ENCODE measurements at regions not wholly inside any gene's neighbourhood (a gene's known extent, or its start where the extent isn't known, plus 50 kb on each side); places are given as distances from the start of the nearest gene placed in this dataset.

GRCh38 chr2:19809206-19809605 is 92.6 kb downstream of the TTC32 start:
- H3K36me3 ChIP-seq = no peaks in the 10 kb centered on the region
- H3K9me3 ChIP-seq = no peaks in the 10 kb centered on the region
- H3K27ac ChIP-seq = no peak overlapping the region
- ATAC-seq = no peak
- intact Hi-C loops (cut with DNase I) = no loop called here
- DNase-seq = no peak
- TF ChIP-seq, protein P1, sequence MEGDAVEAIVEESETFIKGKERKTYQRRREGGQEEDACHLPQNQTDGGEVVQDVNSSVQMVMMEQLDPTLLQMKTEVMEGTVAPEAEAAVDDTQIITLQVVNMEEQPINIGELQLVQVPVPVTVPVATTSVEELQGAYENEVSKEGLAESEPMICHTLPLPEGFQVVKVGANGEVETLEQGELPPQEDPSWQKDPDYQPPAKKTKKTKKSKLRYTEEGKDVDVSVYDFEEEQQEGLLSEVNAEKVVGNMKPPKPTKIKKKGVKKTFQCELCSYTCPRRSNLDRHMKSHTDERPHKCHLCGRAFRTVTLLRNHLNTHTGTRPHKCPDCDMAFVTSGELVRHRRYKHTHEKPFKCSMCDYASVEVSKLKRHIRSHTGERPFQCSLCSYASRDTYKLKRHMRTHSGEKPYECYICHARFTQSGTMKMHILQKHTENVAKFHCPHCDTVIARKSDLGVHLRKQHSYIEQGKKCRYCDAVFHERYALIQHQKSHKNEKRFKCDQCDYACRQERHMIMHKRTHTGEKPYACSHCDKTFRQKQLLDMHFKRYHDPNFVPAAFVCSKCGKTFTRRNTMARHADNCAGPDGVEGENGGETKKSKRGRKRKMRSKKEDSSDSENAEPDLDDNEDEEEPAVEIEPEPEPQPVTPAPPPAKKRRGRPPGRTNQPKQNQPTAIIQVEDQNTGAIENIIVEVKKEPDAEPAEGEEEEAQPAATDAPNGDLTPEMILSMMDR (IDR thresholded peaks at IDR 0.05) = no peak
- no peak for TF ChIP-seq POLR2A (IDR thresholded peaks at IDR 0.05)
- 80% methylated on average over 6 of the region's 7 CpGs for WGBS (ENCODE audit: insufficient coverage, low coverage, low lambda C conversion rate, missing lambda C conversion rate)
- no peaks in the 10 kb centered on the region for H3K27me3 ChIP-seq
- H3K4me1 ChIP-seq = no peaks in the 10 kb centered on the region
- H3K4me3 ChIP-seq = no peak overlapping the region

GRCh38 chr2:19807866-19808265 is 93.9 kb downstream of the TTC32 start:
- Histone ChIP-seq H3K9me3 (no peaks in the 10 kb centered on the region), H3K27me3 (no peaks in the 10 kb centered on the region), H3K4me1 (no peaks in the 10 kb centered on the region), H3K27ac (no peak overlapping the region), H3K4me3 (no peak overlapping the region), H3K36me3 (no peaks in the 10 kb centered on the region)
- intact Hi-C loops (cut with DNase I) = no loop called here
- WGBS (ENCODE audit: insufficient coverage, low coverage, low lambda C conversion rate, missing lambda C conversion rate) = 85% methylated on average over 3 of the region's 3 CpGs
- no peak for ATAC-seq
- no peak for TF ChIP-seq POLR2A (IDR thresholded peaks at IDR 0.05)
- TF ChIP-seq, protein P1 (IDR thresholded peaks at IDR 0.05) = no peak
- DNase-seq = no peak

- no peak for DNase-seq
- no peak for ATAC-seq
- no peak overlapping the region for H3K4me3 ChIP-seq
- no peaks in the 10 kb centered on the region for H3K27me3 ChIP-seq
- H3K9me3 ChIP-seq = no peaks in the 10 kb centered on the region
- H3K4me1 ChIP-seq = no peaks in the 10 kb centered on the region
- intact Hi-C loops (cut with DNase I) = no loop called here
- H3K36me3 ChIP-seq = no peaks in the 10 kb centered on the region
- no peak overlapping the region for H3K27ac ChIP-seq
- TF ChIP-seq POLR2A (IDR thresholded peaks at IDR 0.05) = no peak
- TF ChIP-seq, protein P1 (IDR thresholded peaks at IDR 0.05) = no peak
These were observed 94.4 kb downstream of the TTC32 start for GRCh38 chr2:19807346-19807745.

- H3K4me3 ChIP-seq = no peak overlapping the region
- TF ChIP-seq, protein P1 (IDR thresholded peaks at IDR 0.05) = no peak
- TF ChIP-seq POLR2A (IDR thresholded peaks at IDR 0.05) = no peak
- H3K4me1 ChIP-seq = no peaks in the 10 kb centered on the region
- intact Hi-C loops (cut with DNase I) = no loop called here
- H3K9me3 ChIP-seq = no peaks in the 10 kb centered on the region
- no peaks in the 10 kb centered on the region for H3K27me3 ChIP-seq
- no peaks in the 10 kb centered on the region for H3K36me3 ChIP-seq
- H3K27ac ChIP-seq = no peak overlapping the region
- no peak for DNase-seq
- no peak for ATAC-seq
- no CpG with 5 or more reads among the region's 2 CpGs for WGBS (ENCODE audit: insufficient coverage, low coverage, low lambda C conversion rate, missing lambda C conversion rate)
These were observed 95.2 kb downstream of the TTC32 start for GRCh38 chr2:19806591-19806990.

GRCh38 chr2:19806131-19806530 is 95.7 kb downstream of the TTC32 start:
- H3K27me3 ChIP-seq = no peaks in the 10 kb centered on the region
- H3K9me3 ChIP-seq = no peaks in the 10 kb centered on the region
- TF ChIP-seq, protein P1 (IDR thresholded peaks at IDR 0.05) = no peak
- no peak for TF ChIP-seq POLR2A (IDR thresholded peaks at IDR 0.05)
- WGBS (ENCODE audit: insufficient coverage, low coverage, low lambda C conversion rate, missing lambda C conversion rate) = 81% methylated on average over 4 of the region's 4 CpGs
- ATAC-seq (no peak), DNase-seq (no peak)
- intact Hi-C loops (cut with DNase I) = no loop called here
- no peak overlapping the region for H3K4me3 ChIP-seq
- H3K27ac ChIP-seq = no peak overlapping the region
- H3K4me1 ChIP-seq = no peaks in the 10 kb centered on the region
- H3K36me3 ChIP-seq = no peaks in the 10 kb centered on the region

Measured in right lobe of liver (tissue), 6 donors.